Osteocyte (in vitro differentiated cells): ENCODE measurements at regions not wholly inside any gene's neighbourhood (a gene's known extent, or its start where the extent isn't known, plus 50 kb on each side); places are given as distances from the start of the nearest gene placed in this dataset.
"Not testable (repeated sequence)": the region's sequence is repeated elsewhere in the genome, so short reads cannot be mapped to it uniquely, and the experiment has no call there.

Experiments
- DNase-seq: peaks from one replicate; pipeline ENCODE4 v3.0.0; 2021; ENCODE audit warnings: mixed read lengths; ENCODE audit not compliant: unreplicated experiment; ENCODE audit errors: extremely low spot score
- H3K27ac Mint-ChIP-seq: one replicate; pipeline ENCODE4 v1.8.0; 2021; ENCODE audit warnings: mild to moderate bottlenecking, mixed read lengths; ENCODE audit not compliant: unreplicated experiment
- H3K27me3 Mint-ChIP-seq: one replicate; pipeline ENCODE4 v1.8.0; 2021; ENCODE audit warnings: mixed read lengths; ENCODE audit not compliant: unreplicated experiment
- H3K36me3 Mint-ChIP-seq: one replicate; pipeline ENCODE4 v1.8.0; 2021; ENCODE audit warnings: mixed read lengths; ENCODE audit not compliant: unreplicated experiment
- H3K4me1 Mint-ChIP-seq: one replicate; pipeline ENCODE4 v1.8.0; 2021; ENCODE audit warnings: mixed read lengths; ENCODE audit not compliant: unreplicated experiment
- H3K4me3 Mint-ChIP-seq: one replicate; pipeline ENCODE4 v1.8.0; 2021; ENCODE audit warnings: mild to moderate bottlenecking, moderate library complexity, mixed read lengths; ENCODE audit not compliant: unreplicated experiment
- H3K9me3 Mint-ChIP-seq: one replicate; pipeline ENCODE4 v1.8.0; 2021; ENCODE audit warnings: mixed read lengths; ENCODE audit not compliant: unreplicated experiment
- CTCF ChIP-seq: fragments of 200-600 bp; sonication (generic); IDR thresholded peaks from 2 replicates; pipeline ENCODE4 v1.5.0; 2021; ENCODE audit warnings: antibody characterized with exemption, mild to moderate bottlenecking, moderate library complexity

GRCh38 chr10:22158426-22158825, 59.4 kb downstream of the EBLN1 start:
- peak overlapping the region; percentile 83 for H3K27ac Mint-ChIP-seq
- peaks cover 10% of the 10 kb centered on the region for H3K9me3 Mint-ChIP-seq
- DNase-seq: no peak
- H3K36me3 Mint-ChIP-seq: peaks cover 2% of the 10 kb centered on the region
- no peak overlapping the region for H3K4me3 Mint-ChIP-seq
- TF ChIP-seq CTCF: no peak
- H3K27me3 Mint-ChIP-seq: no peaks in the 10 kb centered on the region
- peaks cover 38% of the 10 kb centered on the region for H3K4me1 Mint-ChIP-seq

- Mint-ChIP-seq H3K27me3 (no peaks in the 10 kb centered on the region), H3K9me3 (peaks cover 12% of the 10 kb centered on the region), H3K27ac (no peak overlapping the region), H3K4me1 (peaks cover 38% of the 10 kb centered on the region), H3K36me3 (peaks cover 2% of the 10 kb centered on the region), H3K4me3 (no peak overlapping the region)
- TF ChIP-seq CTCF: no peak
- DNase-seq: no peak
Observed at GRCh38 chr10:22156750-22157149, 61.1 kb downstream of the EBLN1 start.

GRCh38 chr10:22152403-22152802, 65.4 kb downstream of the EBLN1 start:
- Mint-ChIP-seq H3K9me3 (peaks cover 26% of the 10 kb centered on the region), H3K4me3 (no peak overlapping the region), H3K36me3 (peaks cover 4% of the 10 kb centered on the region), H3K4me1 (peaks cover 19% of the 10 kb centered on the region), H3K27me3 (no peaks in the 10 kb centered on the region), H3K27ac (no peak overlapping the region)
- DNase-seq: no peak
- no peak for TF ChIP-seq CTCF

GRCh38 chr10:22150842-22151241, 67.0 kb downstream of the EBLN1 start:
- no peak for DNase-seq
- H3K4me3 Mint-ChIP-seq: no peak overlapping the region
- H3K27me3 Mint-ChIP-seq: no peaks in the 10 kb centered on the region
- TF ChIP-seq CTCF: no peak
- peaks cover 4% of the 10 kb centered on the region for H3K36me3 Mint-ChIP-seq
- H3K27ac Mint-ChIP-seq: no peak overlapping the region
- peaks cover 36% of the 10 kb centered on the region for H3K9me3 Mint-ChIP-seq
- peaks cover 11% of the 10 kb centered on the region for H3K4me1 Mint-ChIP-seq

- Mint-ChIP-seq H3K36me3 (peaks cover 4% of the 10 kb centered on the region), H3K27ac (peak overlapping the region; percentile 2), H3K4me1 (peaks cover 11% of the 10 kb centered on the region), H3K9me3 (peaks cover 36% of the 10 kb centered on the region), H3K4me3 (no peak overlapping the region), H3K27me3 (no peaks in the 10 kb centered on the region)
- DNase-seq: no peak
- no peak for TF ChIP-seq CTCF
Observed at GRCh38 chr10:22148961-22149360, 68.9 kb downstream of the EBLN1 start.

GRCh38 chr10:22145873-22146272, 71.9 kb downstream of the EBLN1 start:
- not testable (repeated sequence) for H3K27me3 Mint-ChIP-seq, DNase-seq, H3K36me3 Mint-ChIP-seq, H3K27ac Mint-ChIP-seq, H3K4me3 Mint-ChIP-seq
- peaks cover 11% of the 10 kb centered on the region for H3K4me1 Mint-ChIP-seq
- peaks cover 21% of the 10 kb centered on the region for H3K9me3 Mint-ChIP-seq
